Hepatocyte (in vitro differentiated cells): ENCODE measurements at regions not wholly inside any gene's neighbourhood (a gene's known extent, or its start where the extent isn't known, plus 50 kb on each side); places are given as distances from the start of the nearest gene placed in this dataset.

Experiments used
- DNase-seq: peaks from one replicate; pipeline ENCODE4 v3.0.0-alpha.2; 2016; ENCODE audit warnings: low spot score
- H2AFZ ChIP-seq: fragments of 200-600 bp; sonication (generic); 2 replicates; pipeline ENCODE4 v1.6.0; 2016; ENCODE audit warnings: antibody characterized with exemption, mild to moderate bottlenecking
- H3K27ac ChIP-seq: fragments of 200-600 bp; sonication (generic); 2 replicates; pipeline ENCODE4 v1.5.1; 2016; ENCODE audit warnings: mild to moderate bottlenecking
- H3K27me3 ChIP-seq: fragments of 200-600 bp; sonication (generic); 2 replicates; pipeline ENCODE4 v1.6.1; 2016
- H3K36me3 ChIP-seq: fragments of 200-600 bp; sonication (generic); replicated peaks from 2 replicates; pipeline ENCODE4 v1.5.1; 2016; ENCODE audit warnings: low read depth; ENCODE audit not compliant: insufficient read depth
- H3K4me1 ChIP-seq: fragments of 200-600 bp; sonication (generic); 2 replicates; pipeline ENCODE4 v1.5.1; 2016; ENCODE audit warnings: mild to moderate bottlenecking, moderate library complexity; ENCODE audit not compliant: insufficient read depth
- H3K4me2 ChIP-seq: fragments of 200-600 bp; sonication (generic); 2 replicates; pipeline ENCODE4 v1.6.0; 2016
- H3K4me3 ChIP-seq: fragments of 200-600 bp; sonication (generic); 2 replicates; pipeline ENCODE4 v1.5.1; 2016; ENCODE audit warnings: mild to moderate bottlenecking
- H3K79me2 ChIP-seq: fragments of 200-600 bp; sonication (generic); 2 replicates; pipeline ENCODE4 v1.6.0; 2017; ENCODE audit warnings: mild to moderate bottlenecking
- H3K9me2 ChIP-seq: fragments of 200-600 bp; sonication (generic); replicated peaks from 2 replicates; pipeline ENCODE4 v1.6.0; 2017; ENCODE audit warnings: mild to moderate bottlenecking; ENCODE audit not compliant: insufficient read depth
- H3K9me3 ChIP-seq: fragments of 200-600 bp; sonication (generic); 2 replicates; pipeline ENCODE4 v1.5.1; 2016; ENCODE audit warnings: low read depth, mild to moderate bottlenecking
- H4K20me1 ChIP-seq: fragments of 200-600 bp; sonication (generic); 2 replicates; pipeline ENCODE4 v1.6.0; 2016; ENCODE audit warnings: mild to moderate bottlenecking; ENCODE audit not compliant: insufficient read depth, poor library complexity, severe bottlenecking
- CTCF ChIP-seq: fragments of 200-600 bp; sonication (generic); IDR thresholded peaks from 2 replicates; pipeline ENCODE4 v1.5.1; 2016; ENCODE audit warnings: antibody characterized with exemption, mild to moderate bottlenecking; ENCODE audit not compliant: poor library complexity
- EZH2 ChIP-seq: fragments of 200-600 bp; sonication (generic); IDR thresholded peaks from 2 replicates; pipeline ENCODE4 v1.6.1; 2016; ENCODE audit warnings: antibody characterized with exemption, mild to moderate bottlenecking, borderline replicate concordance
- EZH2phosphoT487 ChIP-seq: fragments of 200-600 bp; sonication (generic); IDR thresholded peaks from one replicate; pipeline ENCODE4 v1.6.1; 2018; ENCODE audit warnings: antibody characterized with exemption, mild to moderate bottlenecking, low read depth, moderate library complexity; ENCODE audit not compliant: unreplicated experiment, severe bottlenecking
- WGBS: methylation state at CpG from one replicate; pipeline ENCODE4 v1.1.6; 2016; ENCODE audit warnings: low lambda C conversion rate; ENCODE audit errors: missing lambda C conversion rate; 5-methylcytosine and 5-hydroxymethylcytosine counted together

- H3K9me3 ChIP-seq: no peaks in the 10 kb centered on the region
- no peak overlapping the region for H3K4me2 ChIP-seq
- H3K4me1 ChIP-seq: no peaks in the 10 kb centered on the region
- no peak overlapping the region for H2AFZ ChIP-seq
- H3K36me3 ChIP-seq: no peaks in the 10 kb centered on the region
- no peaks in the 10 kb centered on the region for H4K20me1 ChIP-seq
- no peaks in the 10 kb centered on the region for H3K79me2 ChIP-seq
- WGBS: 100% methylated on average over 1 of the region's 1 CpG
- no peak for DNase-seq
- H3K27me3 ChIP-seq: no peaks in the 10 kb centered on the region
- no peak overlapping the region for H3K27ac ChIP-seq
- TF ChIP-seq CTCF (no peak), EZH2 (no peak), EZH2phosphoT487 (no peak)
- no peaks in the 10 kb centered on the region for H3K9me2 ChIP-seq
- H3K4me3 ChIP-seq: no peak overlapping the region
Measured at GRCh38 chr3:17852217-17852616, 109.8 kb upstream of the TBC1D5 start.

GRCh38 chr3:17850448-17850847 is 108.0 kb upstream of the TBC1D5 start:
- H3K79me2 ChIP-seq: no peaks in the 10 kb centered on the region
- no peak overlapping the region for H3K4me2 ChIP-seq
- H3K27me3 ChIP-seq: no peaks in the 10 kb centered on the region
- H3K27ac ChIP-seq: no peak overlapping the region
- H3K9me2 ChIP-seq: no peaks in the 10 kb centered on the region
- DNase-seq: no peak
- H3K4me3 ChIP-seq: no peak overlapping the region
- no peaks in the 10 kb centered on the region for H3K36me3 ChIP-seq
- H3K9me3 ChIP-seq: no peaks in the 10 kb centered on the region
- H4K20me1 ChIP-seq: no peaks in the 10 kb centered on the region
- H2AFZ ChIP-seq: no peak overlapping the region
- TF ChIP-seq EZH2 (no peak), EZH2phosphoT487 (no peak), CTCF (no peak)
- no peaks in the 10 kb centered on the region for H3K4me1 ChIP-seq

GRCh38 chr3:17848102-17848501 is 105.7 kb upstream of the TBC1D5 start:
- no peaks in the 10 kb centered on the region for H4K20me1 ChIP-seq
- no peak overlapping the region for H3K4me2 ChIP-seq
- no peaks in the 10 kb centered on the region for H3K36me3 ChIP-seq
- TF ChIP-seq EZH2phosphoT487: no peak
- TF ChIP-seq EZH2: no peak
- no peak for TF ChIP-seq CTCF
- H3K4me3 ChIP-seq: no peak overlapping the region
- no peak overlapping the region for H2AFZ ChIP-seq
- 75% methylated on average over 3 of the region's 3 CpGs for WGBS
- no peaks in the 10 kb centered on the region for H3K27me3 ChIP-seq
- H3K4me1 ChIP-seq: no peaks in the 10 kb centered on the region
- no peaks in the 10 kb centered on the region for H3K9me3 ChIP-seq
- no peak overlapping the region for H3K27ac ChIP-seq
- DNase-seq: no peak
- H3K9me2 ChIP-seq: no peaks in the 10 kb centered on the region
- H3K79me2 ChIP-seq: no peaks in the 10 kb centered on the region

GRCh38 chr3:17847156-17847555 is 104.7 kb upstream of the TBC1D5 start:
- Histone ChIP-seq H3K36me3 (no peaks in the 10 kb centered on the region), H3K4me3 (no peak overlapping the region), H3K4me1 (no peaks in the 10 kb centered on the region), H4K20me1 (no peaks in the 10 kb centered on the region), H3K4me2 (no peak overlapping the region), H3K9me2 (no peaks in the 10 kb centered on the region), H3K27ac (no peak overlapping the region), H3K9me3 (no peaks in the 10 kb centered on the region), H3K27me3 (no peaks in the 10 kb centered on the region), H2AFZ (no peak overlapping the region), H3K79me2 (no peaks in the 10 kb centered on the region)
- WGBS: 93% methylated on average over 5 of the region's 5 CpGs
- DNase-seq: no peak
- no peak for TF ChIP-seq EZH2phosphoT487
- no peak for TF ChIP-seq EZH2
- TF ChIP-seq CTCF: no peak
